ENCODE measurements at regions not wholly inside any gene's neighbourhood (a gene's known extent, or its start where the extent isn't known, plus 50 kb on each side); places are given as distances from the start of the nearest gene placed in this dataset.

GRCh38 chr1:168381850-168382249 is 101.2 kb downstream of the TBX19 start:
- Histone ChIP-seq H3K27ac (no peak overlapping the region), H3K4me3 (no peak overlapping the region), H3K4me1 (replicated peaks in 1 of 2) (no peaks in the 10 kb centered on the region), H3K27me3 (no peaks in the 10 kb centered on the region), H3K9me3 (replicated peaks in 1 of 3) (no peaks in the 10 kb centered on the region), H3K36me3 (replicated peaks in 1 of 2) (no peaks in the 10 kb centered on the region)
- TF ChIP-seq POLR2A (IDR thresholded peaks at IDR 0.05): no peak
- no peak for TF ChIP-seq CTCF (IDR thresholded peaks at IDR 0.05)
- no peak for DNase-seq
- intact Hi-C loops (cut with DNase I): no loop called here

- intact Hi-C loops (cut with DNase I): no loop called here
- H3K36me3 ChIP-seq (replicated peaks in 1 of 2): no peaks in the 10 kb centered on the region
- 69 to 82% (median 79%) methylated on average over 2 of the region's 2 CpGs for WGBS, 4 donors
- no peak overlapping the region for H3K4me3 ChIP-seq
- no peaks in the 10 kb centered on the region for H3K9me3 ChIP-seq (replicated peaks in 1 of 3)
- no peak for DNase-seq
- no peaks in the 10 kb centered on the region for H3K27me3 ChIP-seq
- no peak overlapping the region for H3K27ac ChIP-seq
- no peak for TF ChIP-seq POLR2A (IDR thresholded peaks at IDR 0.05)
- TF ChIP-seq CTCF (IDR thresholded peaks at IDR 0.05): no peak
- H3K4me1 ChIP-seq (replicated peaks in 1 of 2): no peaks in the 10 kb centered on the region
These were observed 100.3 kb downstream of the TBX19 start for GRCh38 chr1:168380945-168381344.

- no peak for DNase-seq
- no peaks in the 10 kb centered on the region for H3K36me3 ChIP-seq (replicated peaks in 1 of 2)
- no peak overlapping the region for H3K27ac ChIP-seq
- no peaks in the 10 kb centered on the region for H3K4me1 ChIP-seq (replicated peaks in 1 of 2)
- intact Hi-C loops (cut with DNase I): no loop called here
- no peaks in the 10 kb centered on the region for H3K9me3 ChIP-seq (replicated peaks in 1 of 3)
- TF ChIP-seq CTCF (IDR thresholded peaks at IDR 0.05) (no peak), POLR2A (IDR thresholded peaks at IDR 0.05) (no peak)
- no peak overlapping the region for H3K4me3 ChIP-seq
- 80 to 92% (median 86%) methylated on average over 8 of the region's 8 CpGs for WGBS, 4 donors
- H3K27me3 ChIP-seq: no peaks in the 10 kb centered on the region
These were observed 98.6 kb downstream of the TBX19 start for GRCh38 chr1:168379104-168379860.

- 85 to 88% (median 88%) methylated on average over 5 of the region's 5 CpGs for WGBS, 4 donors
These were observed 95.1 kb downstream of the TBX19 start for GRCh38 chr1:168375566-168376300.

More at GRCh38 chr1:168375566-168376300, 95.1 kb downstream of the TBX19 start:
- no peak for TF ChIP-seq CTCF (IDR thresholded peaks at IDR 0.05)
- TF ChIP-seq POLR2A (IDR thresholded peaks at IDR 0.05): no peak
- no peaks in the 10 kb centered on the region for H3K4me1 ChIP-seq (replicated peaks in 1 of 2)
- intact Hi-C loops (cut with DNase I): no loop called here
- no peak overlapping the region for H3K4me3 ChIP-seq
- no peaks in the 10 kb centered on the region for H3K36me3 ChIP-seq (replicated peaks in 1 of 2)
- DNase-seq: no peak
- H3K9me3 ChIP-seq (replicated peaks in 1 of 3): no peaks in the 10 kb centered on the region
- H3K27me3 ChIP-seq: no peaks in the 10 kb centered on the region
- H3K27ac ChIP-seq: no peak overlapping the region

All from adrenal gland (tissue), 9 donors.